Activated B cell treated with CpG ODN at 0.5 μM for 24 hours (primary cell): ENCODE measurements at regions not wholly inside any gene's neighbourhood (a gene's known extent, or its start where the extent isn't known, plus 50 kb on each side); places are given as distances from the start of the nearest gene placed in this dataset.

Source experiments
- ATAC-seq: fragments of 200-7000 bp; cut with Tn5 transposase; one replicate; pipeline ENCODE4 v1.10.0; 2021; ENCODE audit warnings: low read depth, mild to moderate bottlenecking, moderate library complexity
- CTCF ChIA-PET: fragments of 350-600 bp; sonication (Branson Sonifier 250); formaldehyde crosslinking; loops from one replicate; lab custom pipeline; 2021; ENCODE audit warnings: antibody characterized with exemption; lab: Charles Lee
- POLR2A ChIA-PET: fragments of 350-600 bp; sonication (Branson Sonifier 250); formaldehyde crosslinking; loops from one replicate; lab custom pipeline; 2021; ENCODE audit warnings: antibody characterized with exemption; lab: Charles Lee
- DNase-seq: peaks from one replicate; pipeline ENCODE4 v3.0.0; 2022
- H3K27ac Mint-ChIP-seq: one replicate; pipeline ENCODE4 v1.8.0; 2020; ENCODE audit warnings: mixed read lengths
- H3K27me3 Mint-ChIP-seq: one replicate; pipeline ENCODE4 v1.8.0; 2021; ENCODE audit warnings: mixed read lengths
- H3K36me3 Mint-ChIP-seq: one replicate; pipeline ENCODE4 v1.8.0; 2021; ENCODE audit warnings: low read depth, mixed read lengths
- H3K4me1 Mint-ChIP-seq: one replicate; pipeline ENCODE4 v1.8.0; 2021; ENCODE audit warnings: mixed read lengths
- H3K4me3 Mint-ChIP-seq: one replicate; pipeline ENCODE4 v1.8.0; 2020; ENCODE audit warnings: mild to moderate bottlenecking, mixed read lengths
- H3K9me3 Mint-ChIP-seq: one replicate; pipeline ENCODE4 v1.8.0; 2020; ENCODE audit warnings: mixed read lengths
- CTCF ChIP-seq: fragments of 200-600 bp; IDR thresholded peaks from one replicate; pipeline ENCODE4 v1.8.0; 2022; ENCODE audit warnings: antibody characterized with exemption, mild to moderate bottlenecking
- intact Hi-C: fragments of 100-400 bp; cut with micrococcal nuclease; formaldehyde crosslinking; loops from one replicate; pipeline ENCODE4 v1.15.1; 2024

- no peak for DNase-seq
- H3K36me3 Mint-ChIP-seq: peaks cover 21% of the 10 kb centered on the region
- ChIA-PET CTCF (no interaction called here), POLR2A (no interaction called here)
- no peak overlapping the region for H3K27ac Mint-ChIP-seq
- no peak for TF ChIP-seq CTCF
- intact Hi-C loops: loop anchor here (10.0 kb wide), 1 partner anchor 1254 kb away; no protein-coding TSS in a partner anchor
- no peaks in the 10 kb centered on the region for H3K9me3 Mint-ChIP-seq
- H3K27me3 Mint-ChIP-seq: no peaks in the 10 kb centered on the region
- no peak for ATAC-seq
- H3K4me1 Mint-ChIP-seq: no peaks in the 10 kb centered on the region
- H3K4me3 Mint-ChIP-seq: no peak overlapping the region
Observed at GRCh38 chr22:26751217-26751616, 93.8 kb downstream of the MIAT start.

GRCh38 chr22:26753125-26753862, 95.9 kb downstream of the MIAT start:
- ATAC-seq: no peak
- DNase-seq: no peak
- Mint-ChIP-seq H3K27me3 (no peaks in the 10 kb centered on the region), H3K9me3 (peaks cover 9% of the 10 kb centered on the region), H3K4me1 (no peaks in the 10 kb centered on the region), H3K4me3 (no peak overlapping the region), H3K27ac (no peak overlapping the region), H3K36me3 (peaks cover 30% of the 10 kb centered on the region)
- CTCF ChIA-PET: no interaction called here
- no peak for TF ChIP-seq CTCF
- POLR2A ChIA-PET: no interaction called here
- intact Hi-C loops: loop anchor here (10.0 kb wide), 1 partner anchor 1252 kb away; no protein-coding TSS in a partner anchor

- Mint-ChIP-seq H3K36me3 (peaks cover 24% of the 10 kb centered on the region), H3K4me3 (no peak overlapping the region), H3K4me1 (no peaks in the 10 kb centered on the region), H3K27ac (no peak overlapping the region), H3K27me3 (no peaks in the 10 kb centered on the region), H3K9me3 (peaks cover 9% of the 10 kb centered on the region)
- DNase-seq (peak; percentile 38), ATAC-seq (peak; percentile 47)
- ChIA-PET CTCF (interaction anchor here (0.9 to 1.3 kb wide), 3 partner anchors 9 to 78 kb away, joined by 3 to 4 read pairs (median 3); no protein-coding TSS in a partner anchor), POLR2A (no interaction called here)
- intact Hi-C loops: loop anchor here (2.0 to 10.0 kb wide), 3 partner anchors 1046 to 1248 kb away; partner anchors contain the start of gene MN1
- TF ChIP-seq CTCF: no peak
Observed at GRCh38 chr22:26756675-26757293, 99.4 kb downstream of the MIAT start.

GRCh38 chr22:26757496-26757895, 100.1 kb downstream of the MIAT start:
- DNase-seq: no peak
- no peak for ATAC-seq
- Mint-ChIP-seq H3K27me3 (no peaks in the 10 kb centered on the region), H3K27ac (no peak overlapping the region), H3K4me3 (no peak overlapping the region), H3K36me3 (peaks cover 21% of the 10 kb centered on the region), H3K9me3 (peaks cover 9% of the 10 kb centered on the region), H3K4me1 (no peaks in the 10 kb centered on the region)
- intact Hi-C loops: loop anchor here (2.0 to 10.0 kb wide), 3 partner anchors 1045 to 1247 kb away; partner anchors contain the start of gene MN1
- CTCF ChIA-PET: interaction anchor here (1.0 kb wide), 1 partner anchor 78 kb away, joined by 3 read pairs; no protein-coding TSS in a partner anchor
- TF ChIP-seq CTCF: no peak
- POLR2A ChIA-PET: no interaction called here
